IgD-negative memory B cell (primary cell): ENCODE measurements at regions not wholly inside any gene's neighbourhood (a gene's known extent, or its start where the extent isn't known, plus 50 kb on each side); places are given as distances from the start of the nearest gene placed in this dataset.

Source experiments
- H3K27ac Mint-ChIP-seq, 3 donors: one replicate each; pipeline ENCODE4 v1.8.0; 2020 to 2022; ENCODE audit warnings: mild to moderate bottlenecking in 3 of 3, mixed read lengths in 3 of 3, moderate library complexity in 1 of 3
- H3K27me3 Mint-ChIP-seq: one replicate; pipeline ENCODE4 v1.8.0; 2021; ENCODE audit warnings: mixed read lengths
- H3K36me3 Mint-ChIP-seq: one replicate; pipeline ENCODE4 v1.8.0; 2020; ENCODE audit warnings: mild to moderate bottlenecking, mixed read lengths
- H3K4me1 Mint-ChIP-seq, 3 donors: one replicate each; pipeline ENCODE4 v1.8.0; 2020 to 2022; ENCODE audit warnings: mixed read lengths in 3 of 3, mild to moderate bottlenecking in 1 of 3
- H3K4me3 Mint-ChIP-seq, 4 donors: one replicate each; pipeline ENCODE4 v1.8.0; 2020 to 2022; ENCODE audit warnings: mild to moderate bottlenecking in 4 of 4, mixed read lengths in 4 of 4, moderate library complexity in 3 of 4
- H3K9me3 Mint-ChIP-seq, 3 donors: one replicate each; pipeline ENCODE4 v1.8.0; 2020 to 2021; ENCODE audit warnings: mixed read lengths in 3 of 3, mild to moderate bottlenecking in 1 of 3

GRCh38 chr5:117456866-117457470 lies 882.3 kb upstream of the SEMA6A start:
- Mint-ChIP-seq H3K4me3 (no peak overlapping the region), H3K9me3 (peaks cover 0 to 3% (median 0%) of the 10 kb centered on the region in 3 donors), H3K27me3 (peaks cover 13% of the 10 kb centered on the region), H3K27ac (no peak overlapping the region), H3K4me1 (peaks cover 0 to 10% (median 5%) of the 10 kb centered on the region in 3 donors), H3K36me3 (no peaks in the 10 kb centered on the region)

- no peaks in the 10 kb centered on the region for H3K36me3 Mint-ChIP-seq
- no peak overlapping the region for H3K27ac Mint-ChIP-seq
- peaks cover 0 to 5% (median 5%) of the 10 kb centered on the region in 3 donors for H3K4me1 Mint-ChIP-seq
- H3K27me3 Mint-ChIP-seq, result peaks cover 13% of the 10 kb centered on the region
- peaks cover 0 to 3% (median 0%) of the 10 kb centered on the region in 3 donors for H3K9me3 Mint-ChIP-seq
- peak overlapping the region in 2 of 4 donors; percentile 76 to 78 for H3K4me3 Mint-ChIP-seq
Measured at GRCh38 chr5:117455236-117456233, 880.9 kb upstream of the SEMA6A start.

GRCh38 chr5:117454716-117455212 lies 880.1 kb upstream of the SEMA6A start:
- peaks cover 13% of the 10 kb centered on the region for H3K27me3 Mint-ChIP-seq
- H3K4me3 Mint-ChIP-seq, result peak overlapping the region in 3 of 4 donors; percentile 76 to 80 (median 78)
- peaks cover 0 to 5% (median 5%) of the 10 kb centered on the region in 3 donors for H3K4me1 Mint-ChIP-seq
- no peaks in the 10 kb centered on the region for H3K36me3 Mint-ChIP-seq
- H3K27ac Mint-ChIP-seq, result no peak overlapping the region
- peaks cover 0 to 3% (median 0%) of the 10 kb centered on the region in 3 donors for H3K9me3 Mint-ChIP-seq

DNA sequence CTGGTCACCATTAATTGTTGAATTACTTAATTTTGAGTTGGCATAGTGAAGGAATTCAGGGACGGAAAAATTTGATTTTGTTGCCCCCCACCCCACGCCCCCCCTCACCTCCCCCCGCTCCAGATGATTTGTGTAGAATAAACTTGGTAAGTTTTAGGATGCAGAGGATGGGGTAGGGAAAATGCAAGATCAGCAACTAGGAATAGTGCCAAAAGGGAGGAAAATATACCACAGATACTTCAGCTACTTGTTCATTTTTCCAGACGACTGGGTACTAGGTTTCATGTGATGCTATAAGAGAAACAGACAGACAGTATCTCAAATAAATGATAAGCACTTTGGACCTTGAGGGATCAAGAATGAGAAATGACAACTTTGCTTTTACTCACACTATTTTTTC lies 862.2 kb upstream of the SEMA6A start:
- no peaks in the 10 kb centered on the region for H3K36me3 Mint-ChIP-seq
- H3K27ac Mint-ChIP-seq, result no peak overlapping the region
- H3K27me3 Mint-ChIP-seq, result no peaks in the 10 kb centered on the region

DNA sequence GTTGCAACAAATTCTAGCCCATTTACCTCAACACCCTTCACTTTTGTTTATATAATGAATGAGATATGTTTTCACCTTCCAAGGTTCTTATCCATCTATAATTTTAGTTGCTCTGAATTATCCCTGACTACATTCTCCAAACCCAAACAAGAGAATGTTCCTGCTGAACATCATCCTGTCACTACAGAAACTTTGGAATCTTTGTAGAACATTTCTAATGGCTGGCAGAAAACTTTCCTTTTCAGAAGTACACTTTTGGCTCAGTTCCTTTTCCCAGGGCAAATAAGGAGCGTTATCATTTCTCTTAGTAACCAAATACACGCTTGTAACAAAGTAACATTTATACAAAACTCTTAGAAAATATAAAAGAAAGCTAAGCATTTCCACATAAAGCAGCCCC lies 860.6 kb upstream of the SEMA6A start:
- Mint-ChIP-seq H3K36me3 (no peaks in the 10 kb centered on the region), H3K4me1 (no peaks in the 10 kb centered on the region), H3K27ac (no peak overlapping the region), H3K27me3 (no peaks in the 10 kb centered on the region), H3K4me3 (no peak overlapping the region), H3K9me3 (no peaks in the 10 kb centered on the region)

More for the DNA sequence above, 862.2 kb upstream of the SEMA6A start:
- Mint-ChIP-seq H3K9me3 (no peaks in the 10 kb centered on the region), H3K4me1 (no peaks in the 10 kb centered on the region), H3K4me3 (no peak overlapping the region)

GRCh38 chr5:117434254-117434653 lies 859.6 kb upstream of the SEMA6A start:
- Mint-ChIP-seq H3K4me1 (no peaks in the 10 kb centered on the region), H3K4me3 (no peak overlapping the region), H3K27ac (no peak overlapping the region), H3K27me3 (no peaks in the 10 kb centered on the region), H3K9me3 (no peaks in the 10 kb centered on the region), H3K36me3 (no peaks in the 10 kb centered on the region)

DNA sequence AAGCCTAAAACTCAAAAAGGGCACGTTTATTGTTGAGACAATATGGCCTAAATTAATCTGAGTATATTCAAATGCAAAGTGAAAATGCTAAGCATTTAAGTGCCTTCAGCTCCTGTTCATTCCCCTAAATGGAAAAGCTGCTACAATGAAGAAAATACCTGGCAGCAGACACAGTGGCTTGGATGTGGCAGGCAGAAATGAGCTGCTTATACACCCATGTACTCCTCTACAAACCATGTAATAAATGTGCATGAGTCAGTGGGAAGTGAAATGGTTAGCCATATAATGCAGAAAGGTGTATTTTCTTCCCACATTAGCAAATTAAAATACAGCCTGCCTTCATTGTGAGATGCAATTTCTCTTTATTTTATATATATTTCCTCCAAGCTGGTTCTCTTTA lies 859.2 kb upstream of the SEMA6A start:
- H3K27me3 Mint-ChIP-seq, result no peaks in the 10 kb centered on the region

GRCh38 chr5:117431091-117431490 lies 856.5 kb upstream of the SEMA6A start:
- Mint-ChIP-seq H3K27ac (no peak overlapping the region), H3K4me1 (no peaks in the 10 kb centered on the region), H3K4me3 (no peak overlapping the region), H3K9me3 (no peaks in the 10 kb centered on the region), H3K27me3 (no peaks in the 10 kb centered on the region), H3K36me3 (no peaks in the 10 kb centered on the region)

More for the DNA sequence above, 859.2 kb upstream of the SEMA6A start:
- Mint-ChIP-seq H3K9me3 (no peaks in the 10 kb centered on the region), H3K4me3 (no peak overlapping the region), H3K4me1 (no peaks in the 10 kb centered on the region), H3K27ac (no peak overlapping the region), H3K36me3 (no peaks in the 10 kb centered on the region)

GRCh38 chr5:117425163-117425562 lies 850.5 kb upstream of the SEMA6A start:
- Mint-ChIP-seq H3K27ac (no peak overlapping the region), H3K4me1 (no peaks in the 10 kb centered on the region)

GRCh38 chr5:117424559-117424958 lies 849.9 kb upstream of the SEMA6A start:
- no peaks in the 10 kb centered on the region for H3K27me3 Mint-ChIP-seq
- peaks cover 0 to 15% (median 2%) of the 10 kb centered on the region in 3 donors for H3K9me3 Mint-ChIP-seq
- H3K36me3 Mint-ChIP-seq, result no peaks in the 10 kb centered on the region
- no peaks in the 10 kb centered on the region for H3K4me1 Mint-ChIP-seq
- H3K4me3 Mint-ChIP-seq, result no peak overlapping the region
- peak overlapping the region in 1 of 3 donors; percentile 29 for H3K27ac Mint-ChIP-seq

More at GRCh38 chr5:117425163-117425562, 850.5 kb upstream of the SEMA6A start:
- Mint-ChIP-seq H3K9me3 (peaks cover 0 to 15% (median 0%) of the 10 kb centered on the region in 3 donors), H3K4me3 (no peak overlapping the region), H3K36me3 (no peaks in the 10 kb centered on the region), H3K27me3 (no peaks in the 10 kb centered on the region)

- H3K27ac Mint-ChIP-seq, result no peak overlapping the region
Measured at GRCh38 chr5:117417501-117417900, 842.9 kb upstream of the SEMA6A start.

DNA sequence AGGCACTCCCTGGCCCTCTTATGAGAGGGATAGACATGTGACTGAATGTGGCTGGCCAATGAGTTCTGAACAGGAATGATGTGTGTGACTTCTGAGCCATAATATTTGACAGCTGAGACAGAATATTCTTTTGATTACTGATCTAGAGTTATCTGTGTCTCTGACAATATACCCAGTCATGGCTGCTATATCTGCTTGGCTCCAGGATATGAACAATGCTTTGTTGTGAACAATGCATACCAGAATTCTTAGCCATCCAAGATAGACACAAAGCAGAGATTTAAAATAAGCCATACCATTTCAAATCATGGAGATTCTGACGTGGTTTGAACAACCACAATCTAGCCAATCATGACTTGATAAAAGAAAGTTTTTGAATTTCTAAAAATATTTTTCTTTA lies 840.3 kb upstream of the SEMA6A start:
- H3K4me3 Mint-ChIP-seq, result no peak overlapping the region

More at GRCh38 chr5:117417501-117417900, 842.9 kb upstream of the SEMA6A start:
- Mint-ChIP-seq H3K4me1 (no peaks in the 10 kb centered on the region), H3K27me3 (no peaks in the 10 kb centered on the region), H3K4me3 (no peak overlapping the region), H3K36me3 (no peaks in the 10 kb centered on the region), H3K9me3 (peaks cover 0 to 14% (median 6%) of the 10 kb centered on the region in 3 donors)

GRCh38 chr5:117411701-117412100 lies 837.1 kb upstream of the SEMA6A start:
- no peaks in the 10 kb centered on the region for H3K27me3 Mint-ChIP-seq
- H3K27ac Mint-ChIP-seq, result no peak overlapping the region
- no peaks in the 10 kb centered on the region for H3K4me1 Mint-ChIP-seq
- no peaks in the 10 kb centered on the region for H3K36me3 Mint-ChIP-seq
- H3K4me3 Mint-ChIP-seq, result no peak overlapping the region
- H3K9me3 Mint-ChIP-seq, result peaks cover 0 to 4% (median 3%) of the 10 kb centered on the region in 3 donors

More for the DNA sequence above, 840.3 kb upstream of the SEMA6A start:
- H3K27me3 Mint-ChIP-seq, result no peaks in the 10 kb centered on the region
- no peak overlapping the region for H3K27ac Mint-ChIP-seq
- H3K36me3 Mint-ChIP-seq, result no peaks in the 10 kb centered on the region
- H3K9me3 Mint-ChIP-seq, result peaks cover 0 to 6% (median 0%) of the 10 kb centered on the region in 3 donors
- no peaks in the 10 kb centered on the region for H3K4me1 Mint-ChIP-seq

- no peaks in the 10 kb centered on the region for H3K4me1 Mint-ChIP-seq
Measured at GRCh38 chr5:117405197-117405596, 830.6 kb upstream of the SEMA6A start.

DNA sequence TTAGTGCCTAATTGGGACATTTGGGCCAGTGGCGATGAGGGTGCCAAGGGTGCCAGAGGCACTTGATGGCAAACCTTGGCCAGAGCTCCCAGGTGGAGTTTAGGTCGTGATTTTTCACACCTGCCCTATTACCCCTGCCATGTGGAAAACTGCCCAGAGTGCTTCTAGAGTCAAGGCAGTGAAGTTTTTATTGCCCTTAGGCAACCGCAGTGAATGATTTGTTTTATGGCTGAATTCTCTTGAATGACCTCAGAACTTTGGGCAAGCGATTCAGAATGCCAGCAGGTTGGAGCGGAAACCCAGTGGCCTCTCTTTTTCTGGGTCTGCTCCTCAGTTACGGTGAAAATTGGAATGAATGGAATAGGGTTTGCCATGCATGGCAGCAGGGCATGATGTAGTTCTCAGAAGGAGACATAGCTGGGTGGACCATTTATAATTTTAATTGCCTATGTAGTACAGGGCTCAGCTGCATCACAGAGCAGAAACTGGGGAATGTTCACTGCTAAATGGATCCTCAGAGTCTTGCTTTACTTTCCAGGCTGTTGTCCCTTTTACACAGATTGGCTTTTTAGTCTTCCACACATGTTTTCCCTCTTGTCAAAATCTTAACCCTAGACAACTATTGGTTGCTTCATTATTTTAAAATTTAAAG lies 820.0 kb upstream of the SEMA6A start:
- H3K27me3 Mint-ChIP-seq, result no peaks in the 10 kb centered on the region
- H3K36me3 Mint-ChIP-seq, result no peaks in the 10 kb centered on the region
- H3K27ac Mint-ChIP-seq, result no peak overlapping the region
- H3K9me3 Mint-ChIP-seq, result peaks cover 0 to 2% (median 0%) of the 10 kb centered on the region in 3 donors
- H3K4me1 Mint-ChIP-seq, result no peaks in the 10 kb centered on the region
- no peak overlapping the region for H3K4me3 Mint-ChIP-seq

More at GRCh38 chr5:117405197-117405596, 830.6 kb upstream of the SEMA6A start:
- peaks cover 0 to 3% (median 0%) of the 10 kb centered on the region in 3 donors for H3K9me3 Mint-ChIP-seq
- H3K4me3 Mint-ChIP-seq, result no peak overlapping the region
- no peak overlapping the region for H3K27ac Mint-ChIP-seq
- H3K27me3 Mint-ChIP-seq, result no peaks in the 10 kb centered on the region
- no peaks in the 10 kb centered on the region for H3K36me3 Mint-ChIP-seq
